Progenitor cell of endocrine pancreas (in vitro differentiated cells): ENCODE measurements at regions not wholly inside any gene's neighbourhood (a gene's known extent, or its start where the extent isn't known, plus 50 kb on each side); places are given as distances from the start of the nearest gene placed in this dataset.

ENCODE experiments used
- DNase-seq: peaks from one replicate; pipeline ENCODE4 v3.0.0; 2021; ENCODE audit warnings: low spot score; ENCODE audit not compliant: unreplicated experiment
- H3K27ac Mint-ChIP-seq: 2 replicates; pipeline ENCODE4 v1.8.0; 2021; ENCODE audit warnings: mild to moderate bottlenecking, moderate library complexity, mixed read lengths
- H3K27me3 Mint-ChIP-seq: 2 replicates; pipeline ENCODE4 v1.8.0; 2021; ENCODE audit warnings: mixed read lengths
- H3K36me3 Mint-ChIP-seq: 2 replicates; pipeline ENCODE4 v1.8.0; 2022; ENCODE audit warnings: mixed read lengths; ENCODE audit not compliant: insufficient read depth
- H3K4me1 Mint-ChIP-seq: 2 replicates; pipeline ENCODE4 v1.8.0; 2021; ENCODE audit warnings: low read depth, mixed read lengths
- H3K4me3 Mint-ChIP-seq: 2 replicates; pipeline ENCODE4 v1.8.0; 2021; ENCODE audit warnings: low read depth, mild to moderate bottlenecking, moderate library complexity, mixed read lengths
- H3K9me3 Mint-ChIP-seq: 2 replicates; pipeline ENCODE4 v1.8.0; 2021; ENCODE audit warnings: low read depth, mixed read lengths
- CTCF ChIP-seq: fragments of 200-600 bp; sonication (generic); IDR thresholded peaks from one replicate; pipeline ENCODE4 v1.5.0; 2021; ENCODE audit warnings: antibody characterized with exemption, mild to moderate bottlenecking; ENCODE audit not compliant: unreplicated experiment

- DNase-seq = no peak
- Mint-ChIP-seq H3K27ac (no peak overlapping the region), H3K9me3 (no peaks in the 10 kb centered on the region), H3K4me1 (peaks cover 3% of the 10 kb centered on the region), H3K36me3 (no peaks in the 10 kb centered on the region), H3K27me3 (no peaks in the 10 kb centered on the region), H3K4me3 (no peak overlapping the region)
- no peak for TF ChIP-seq CTCF
These were observed 444.0 kb upstream of the FLRT2 start for GRCh38 chr14:85085981-85086380.

GRCh38 chr14:85087201-85087600, 442.7 kb upstream of the FLRT2 start:
- Mint-ChIP-seq H3K9me3 (no peaks in the 10 kb centered on the region), H3K27me3 (no peaks in the 10 kb centered on the region), H3K36me3 (no peaks in the 10 kb centered on the region), H3K4me3 (no peak overlapping the region), H3K4me1 (peaks cover 3% of the 10 kb centered on the region), H3K27ac (no peak overlapping the region)
- no peak for DNase-seq
- TF ChIP-seq CTCF = no peak

DNA sequence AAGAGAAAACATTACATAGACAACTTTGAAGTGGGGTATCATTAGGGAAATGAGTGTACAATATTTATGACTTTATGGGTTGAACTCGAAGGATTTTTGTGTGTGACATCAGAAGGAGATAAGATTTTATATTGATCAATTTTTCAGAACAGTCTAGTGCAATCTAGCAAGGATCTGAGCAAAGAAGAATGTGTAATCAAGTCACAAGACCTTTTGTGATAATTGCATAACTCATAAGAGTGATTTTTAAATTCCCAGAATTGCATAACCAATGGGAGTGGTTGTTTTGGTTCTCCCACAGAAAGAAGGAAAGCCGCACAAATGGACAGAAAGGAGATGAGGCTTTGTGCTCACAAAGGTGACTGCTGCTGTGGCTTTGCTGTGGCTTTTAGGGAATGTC, 441.8 kb upstream of the FLRT2 start:
- DNase-seq = no peak
- Mint-ChIP-seq H3K36me3 (no peaks in the 10 kb centered on the region), H3K27me3 (no peaks in the 10 kb centered on the region), H3K9me3 (no peaks in the 10 kb centered on the region), H3K27ac (no peak overlapping the region), H3K4me3 (no peak overlapping the region), H3K4me1 (peaks cover 3% of the 10 kb centered on the region)
- no peak for TF ChIP-seq CTCF

DNA sequence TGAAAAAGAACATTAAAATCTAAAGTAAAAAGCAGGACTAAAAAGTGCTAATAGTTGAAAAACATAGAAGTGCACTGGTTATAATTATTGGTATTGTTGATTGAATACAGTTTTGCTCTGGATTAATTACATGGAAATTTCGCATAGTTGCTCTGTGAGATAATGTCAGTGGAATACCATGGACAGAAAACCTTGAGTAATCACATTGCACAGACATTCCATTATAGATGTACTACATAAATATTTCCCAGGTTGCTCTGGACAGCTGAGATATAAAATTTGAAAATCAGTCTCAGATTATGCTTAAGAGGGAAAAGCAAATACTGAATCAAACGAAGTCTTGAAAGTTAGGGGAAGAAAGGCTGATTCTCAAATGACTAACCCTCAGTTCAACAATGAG, 439.3 kb upstream of the FLRT2 start:
- Mint-ChIP-seq H3K4me1 (peaks cover 3% of the 10 kb centered on the region), H3K4me3 (no peak overlapping the region), H3K9me3 (no peaks in the 10 kb centered on the region), H3K27me3 (no peaks in the 10 kb centered on the region), H3K36me3 (no peaks in the 10 kb centered on the region), H3K27ac (no peak overlapping the region)
- no peak for TF ChIP-seq CTCF
- no peak for DNase-seq

GRCh38 chr14:85093631-85094330, 436.2 kb upstream of the FLRT2 start:
- no peak overlapping the region for H3K4me3 Mint-ChIP-seq
- H3K4me1 Mint-ChIP-seq = no peaks in the 10 kb centered on the region
- no peaks in the 10 kb centered on the region for H3K27me3 Mint-ChIP-seq
- no peak for DNase-seq
- H3K9me3 Mint-ChIP-seq = no peaks in the 10 kb centered on the region
- H3K27ac Mint-ChIP-seq = no peak overlapping the region
- H3K36me3 Mint-ChIP-seq = no peaks in the 10 kb centered on the region
- no peak for TF ChIP-seq CTCF
